ENCODE measurements at regions not wholly inside any gene's neighbourhood (a gene's known extent, or its start where the extent isn't known, plus 50 kb on each side); places are given as distances from the start of the nearest gene placed in this dataset.

GRCh38 chr7:155962191-155962967 lies 150.1 kb upstream of the SHH start:
- ChIA-PET CTCF (no interaction called here), POLR2A (no interaction called here)
- intact Hi-C loops (cut with micrococcal nuclease; ENCODE audit: unreplicated experiment): no loop called here
- Histone ChIP-seq H3K27me3 (replicated peaks; ENCODE audit: control insufficient read depth, insufficient read depth, low read length) (no peaks in the 10 kb centered on the region), H3K36me3 (ENCODE audit: control insufficient read depth, insufficient read depth, low read length) (no peaks in the 10 kb centered on the region), H3K4me3 (ENCODE audit: low read depth, low read length) (no peak overlapping the region), H3K4me1 (no peaks in the 10 kb centered on the region), H3K9me3 (no peaks in the 10 kb centered on the region; the same call in 1 of the 2 replicates)
- H3K4me1 Mint-ChIP-seq (ENCODE audit: low read depth, unreplicated experiment): no peaks in the 10 kb centered on the region
- H3K27me3 Mint-ChIP-seq (ENCODE audit: insufficient read depth, unreplicated experiment): peaks cover 5% of the 10 kb centered on the region
- no peak overlapping the region for H3K4me3 Mint-ChIP-seq (ENCODE audit: unreplicated experiment)
- DNase-seq: peak in 1 of 2 experiments; percentile 11
- no peak for TF ChIP-seq CTCF (IDR thresholded peaks at IDR 0.05; ENCODE audit: insufficient read depth in 1 of 2, low read depth in 1 of 2, low read length in 1 of 2, severe bottlenecking in 1 of 2, unreplicated experiment in 1 of 2)
- peaks cover 7% of the 10 kb centered on the region for H3K9me3 Mint-ChIP-seq (ENCODE audit: unreplicated experiment)
- H3K36me3 Mint-ChIP-seq (ENCODE audit: insufficient read depth, unreplicated experiment): no peaks in the 10 kb centered on the region
- BruUV-seq (replicated peaks): no TSS peak
- no peak overlapping the region for H3K27ac Mint-ChIP-seq (ENCODE audit: unreplicated experiment)

- no TSS peak for BruUV-seq (replicated peaks)
- H3K27ac Mint-ChIP-seq (ENCODE audit: unreplicated experiment): no peak overlapping the region
- peaks cover 5% of the 10 kb centered on the region for H3K27me3 Mint-ChIP-seq (ENCODE audit: insufficient read depth, unreplicated experiment)
- intact Hi-C loops (cut with micrococcal nuclease; ENCODE audit: unreplicated experiment): no loop called here
- POLR2A ChIA-PET: no interaction called here
- no peak for TF ChIP-seq CTCF (IDR thresholded peaks at IDR 0.05; ENCODE audit: insufficient read depth in 1 of 2, low read depth in 1 of 2, low read length in 1 of 2, severe bottlenecking in 1 of 2, unreplicated experiment in 1 of 2)
- H3K4me1 ChIP-seq: no peaks in the 10 kb centered on the region
- H3K36me3 Mint-ChIP-seq (ENCODE audit: insufficient read depth, unreplicated experiment): no peaks in the 10 kb centered on the region
- H3K4me3 ChIP-seq (ENCODE audit: low read depth, low read length): no peak overlapping the region
- H3K27me3 ChIP-seq (replicated peaks; ENCODE audit: control insufficient read depth, insufficient read depth, low read length): no peaks in the 10 kb centered on the region
- peak in 1 of 2 experiments; percentile 22 for DNase-seq
- CTCF ChIA-PET: no interaction called here
- peaks cover 7% of the 10 kb centered on the region for H3K9me3 Mint-ChIP-seq (ENCODE audit: unreplicated experiment)
- H3K4me3 Mint-ChIP-seq (ENCODE audit: unreplicated experiment): no peak overlapping the region
- no peaks in the 10 kb centered on the region for H3K36me3 ChIP-seq (ENCODE audit: control insufficient read depth, insufficient read depth, low read length)
- H3K4me1 Mint-ChIP-seq (ENCODE audit: low read depth, unreplicated experiment): no peaks in the 10 kb centered on the region
- no peaks in the 10 kb centered on the region; the same call in 1 of the 2 replicates for H3K9me3 ChIP-seq
Observed at GRCh38 chr7:155961241-155962190, 149.3 kb upstream of the SHH start.

- intact Hi-C loops (cut with micrococcal nuclease; ENCODE audit: unreplicated experiment): no loop called here
- POLR2A ChIA-PET: no interaction called here
- CTCF ChIA-PET: no interaction called here
Observed at GRCh38 chr7:155959894-155960293, 147.6 kb upstream of the SHH start.

More at GRCh38 chr7:155959894-155960293, 147.6 kb upstream of the SHH start:
- Mint-ChIP-seq H3K27ac (ENCODE audit: unreplicated experiment) (no peak overlapping the region), H3K27me3 (ENCODE audit: insufficient read depth, unreplicated experiment) (peaks cover 4% of the 10 kb centered on the region), H3K4me1 (ENCODE audit: low read depth, unreplicated experiment) (no peaks in the 10 kb centered on the region), H3K4me3 (ENCODE audit: unreplicated experiment) (no peak overlapping the region), H3K36me3 (ENCODE audit: insufficient read depth, unreplicated experiment) (no peaks in the 10 kb centered on the region), H3K9me3 (ENCODE audit: unreplicated experiment) (no peaks in the 10 kb centered on the region)
- TF ChIP-seq CTCF (IDR thresholded peaks at IDR 0.05; ENCODE audit: insufficient read depth in 1 of 2, low read depth in 1 of 2, low read length in 1 of 2, severe bottlenecking in 1 of 2, unreplicated experiment in 1 of 2): no peak
- DNase-seq: peak in 1 of 2 experiments; percentile 15
- no peaks in the 10 kb centered on the region for H3K27me3 ChIP-seq (replicated peaks; ENCODE audit: control insufficient read depth, insufficient read depth, low read length)
- H3K36me3 ChIP-seq (ENCODE audit: control insufficient read depth, insufficient read depth, low read length): no peaks in the 10 kb centered on the region
- H3K9me3 ChIP-seq: no peaks in the 10 kb centered on the region
- BruUV-seq (replicated peaks): no TSS peak
- H3K4me3 ChIP-seq (ENCODE audit: low read depth, low read length): no peak overlapping the region
- H3K4me1 ChIP-seq: no peaks in the 10 kb centered on the region
